ENCODE measurements at regions not wholly inside any gene's neighbourhood (a gene's known extent, or its start where the extent isn't known, plus 50 kb on each side); places are given as distances from the start of the nearest gene placed in this dataset.
A peak's percentile ranks its signal among the peaks of the same experiment; 100 is the strongest.

DNA sequence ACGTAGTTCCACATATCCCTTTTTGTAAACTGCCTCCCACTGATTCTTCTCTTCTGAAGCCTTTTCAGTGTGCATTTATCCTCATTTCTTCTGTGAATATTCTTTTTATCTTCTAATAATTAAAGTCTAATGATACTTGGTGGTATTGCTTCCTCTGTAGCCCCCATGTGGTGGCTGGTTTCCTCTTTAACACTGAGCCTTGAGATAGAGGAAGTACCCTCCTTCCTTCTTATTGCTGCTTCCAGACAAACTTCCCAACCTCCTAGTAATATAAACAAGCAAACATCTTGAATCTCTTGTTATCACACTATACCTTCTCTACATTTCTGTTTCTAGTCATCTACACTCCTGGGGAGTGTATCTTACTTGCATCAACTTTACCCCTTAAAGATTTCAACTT, 310.5 kb upstream of the GIMD1 start:
- no peak for DNase-seq (ENCODE audit: low spot score)

DNA sequence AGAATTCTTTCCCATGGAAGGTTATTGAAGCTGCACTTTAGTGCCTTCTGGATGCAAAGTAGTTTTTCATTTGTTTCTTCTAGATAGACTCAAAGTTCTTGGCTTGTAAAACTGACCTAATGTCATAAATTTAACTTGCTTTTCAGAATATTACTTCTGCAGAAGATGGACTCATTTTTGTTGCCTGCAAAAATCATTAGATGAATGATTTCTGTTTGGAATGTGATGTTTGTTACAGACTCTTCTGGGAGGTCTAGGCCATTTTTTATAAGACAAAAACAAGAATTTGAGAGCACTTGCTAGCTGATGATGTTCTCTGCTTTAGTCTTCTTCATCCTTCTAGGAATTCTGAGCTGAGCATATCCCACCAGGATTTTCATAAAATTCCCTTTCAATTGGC, 308.6 kb upstream of the GIMD1 start:
- DNase-seq (ENCODE audit: low spot score) = no peak

DNA sequence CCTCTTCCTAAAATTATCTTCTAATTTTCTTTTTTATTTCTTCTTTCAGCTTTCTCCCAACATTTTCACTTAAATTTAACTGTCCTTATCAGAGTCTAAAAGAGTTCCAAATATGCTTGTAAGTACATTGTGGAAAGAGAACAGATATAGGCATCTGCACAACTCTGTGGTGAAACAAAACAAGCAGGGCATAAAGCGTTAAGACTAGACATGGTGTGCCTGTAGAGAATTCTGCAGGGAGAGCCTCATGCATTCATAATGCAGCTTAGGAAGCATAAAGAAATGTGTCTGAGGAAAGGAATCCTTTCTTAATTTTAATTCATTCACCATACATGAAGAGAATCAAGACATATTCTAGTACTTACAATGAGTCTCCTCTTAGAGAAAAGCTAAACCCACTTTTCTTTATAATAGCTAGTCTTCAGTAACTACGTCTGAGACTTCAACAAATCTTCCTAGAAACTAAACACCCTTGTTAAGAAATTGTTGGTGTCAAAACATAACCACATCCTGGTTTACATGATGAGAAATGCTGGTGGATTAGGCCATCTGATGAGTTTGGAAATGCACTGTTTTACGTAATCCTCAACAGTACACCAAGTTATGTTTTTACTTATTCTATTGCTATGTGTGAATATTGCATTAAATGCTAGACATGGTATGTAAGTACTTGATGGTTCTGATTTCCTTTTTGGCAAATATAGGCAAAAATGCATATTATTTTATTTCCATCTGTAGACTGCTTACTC, 307.8 kb upstream of the GIMD1 start:
- peak; percentile 28 for DNase-seq (ENCODE audit: low spot score)

GRCh38 chr4:106671716-106672115, 303.1 kb upstream of the GIMD1 start:
- no peak for DNase-seq (ENCODE audit: low spot score)

DNA sequence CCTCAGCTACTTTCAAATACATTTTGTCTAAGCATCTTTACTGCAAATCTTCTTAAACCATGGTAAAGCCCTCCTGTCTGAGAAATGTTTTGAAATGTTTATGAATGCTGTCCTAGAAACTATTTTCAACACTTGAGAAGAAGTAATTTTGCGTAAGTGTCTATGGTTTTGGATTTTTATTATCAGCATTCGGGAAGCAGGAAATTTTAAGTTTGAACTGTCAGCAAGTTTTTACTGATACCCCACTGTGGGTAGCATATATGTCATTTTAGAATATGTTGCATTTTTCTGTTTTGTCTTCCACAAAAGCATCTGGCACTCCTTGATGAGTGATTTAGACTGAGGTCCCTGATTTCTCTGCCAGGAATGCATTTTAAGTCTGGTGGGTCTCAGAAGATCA, 302.4 kb upstream of the GIMD1 start:
- DNase-seq (ENCODE audit: low spot score) = peak; percentile 79

DNA sequence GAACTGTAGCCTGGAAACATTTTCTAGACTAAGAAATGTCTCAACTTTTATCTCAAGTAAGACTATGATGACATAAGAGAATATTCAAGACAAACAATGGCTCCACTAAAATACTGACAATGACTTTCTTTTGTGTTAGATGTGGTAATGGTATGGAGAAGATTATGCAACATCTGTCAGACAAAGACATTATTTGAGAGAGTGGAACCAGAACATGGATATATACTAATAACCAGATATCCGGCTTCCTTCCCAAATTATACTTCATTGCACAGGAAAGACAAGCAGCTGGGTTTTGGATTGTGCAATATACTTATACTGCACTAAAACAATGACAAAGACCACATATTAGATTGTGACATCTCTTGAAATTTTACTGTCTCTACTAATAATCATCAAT, 290.8 kb upstream of the GIMD1 start:
- peak; percentile 13 for DNase-seq (ENCODE audit: low spot score)

DNA sequence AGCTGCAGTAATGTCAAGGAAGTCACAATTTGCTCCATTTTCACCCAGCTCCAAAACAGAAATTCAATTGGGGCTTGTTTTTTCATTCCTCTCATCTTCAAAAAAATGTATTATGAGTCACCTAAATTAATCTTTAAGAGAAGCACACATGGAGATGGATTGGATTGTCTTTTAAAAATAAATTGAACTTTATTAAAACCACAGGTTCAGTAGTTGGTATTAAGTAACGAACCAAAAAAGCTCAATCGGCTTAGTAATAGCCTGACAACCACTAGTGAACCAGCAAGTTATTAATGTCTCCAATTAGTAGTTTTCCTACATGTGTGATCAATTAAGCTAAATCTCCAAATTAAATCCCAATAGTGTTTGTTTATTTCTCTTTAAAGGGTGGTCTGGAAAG, 283.5 kb upstream of the GIMD1 start:
- no peak for DNase-seq (ENCODE audit: low spot score)

DNA sequence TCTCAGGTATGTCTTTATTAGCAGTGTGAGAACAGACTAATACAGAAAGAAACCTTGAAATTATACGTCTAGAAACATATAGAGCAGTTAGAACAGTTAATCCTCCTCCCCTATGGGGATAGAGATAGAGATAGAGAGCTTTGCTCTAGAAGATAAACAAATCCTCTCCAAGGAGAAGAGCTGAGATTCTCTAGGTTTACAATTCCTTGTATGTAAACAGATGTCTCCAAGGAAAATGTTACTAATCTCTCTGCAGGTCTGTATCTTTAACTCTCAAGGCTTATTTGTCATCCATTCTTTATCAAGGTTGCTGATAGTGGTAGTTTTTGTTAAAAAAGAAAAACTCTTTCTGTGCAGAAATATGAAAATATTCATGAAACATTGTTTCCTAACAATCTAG, 282.1 kb upstream of the GIMD1 start:
- DNase-seq (ENCODE audit: low spot score) = peak; percentile 85

- DNase-seq (ENCODE audit: low spot score) = no peak
Measured at GRCh38 chr4:106647451-106647850, 278.9 kb upstream of the GIMD1 start.

DNA sequence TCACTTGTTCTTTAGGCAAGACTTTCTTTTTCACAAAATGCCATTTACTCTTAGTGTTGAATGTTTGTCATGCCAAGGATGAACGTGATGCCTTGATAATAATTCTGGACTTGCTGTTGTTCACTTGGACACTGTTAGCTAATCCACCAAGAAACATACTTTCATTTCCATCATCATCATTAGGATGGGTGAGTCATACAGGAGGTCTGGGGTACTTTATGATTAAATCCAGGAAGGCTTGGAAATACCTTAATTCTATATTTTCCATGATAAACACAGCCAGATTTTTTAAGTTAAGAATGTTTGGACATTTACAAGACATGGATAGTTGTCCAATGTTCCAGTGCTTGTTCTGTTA, 260.7 kb upstream of the GIMD1 start:
- DNase-seq (ENCODE audit: low spot score) = peak; percentile 53

DNA sequence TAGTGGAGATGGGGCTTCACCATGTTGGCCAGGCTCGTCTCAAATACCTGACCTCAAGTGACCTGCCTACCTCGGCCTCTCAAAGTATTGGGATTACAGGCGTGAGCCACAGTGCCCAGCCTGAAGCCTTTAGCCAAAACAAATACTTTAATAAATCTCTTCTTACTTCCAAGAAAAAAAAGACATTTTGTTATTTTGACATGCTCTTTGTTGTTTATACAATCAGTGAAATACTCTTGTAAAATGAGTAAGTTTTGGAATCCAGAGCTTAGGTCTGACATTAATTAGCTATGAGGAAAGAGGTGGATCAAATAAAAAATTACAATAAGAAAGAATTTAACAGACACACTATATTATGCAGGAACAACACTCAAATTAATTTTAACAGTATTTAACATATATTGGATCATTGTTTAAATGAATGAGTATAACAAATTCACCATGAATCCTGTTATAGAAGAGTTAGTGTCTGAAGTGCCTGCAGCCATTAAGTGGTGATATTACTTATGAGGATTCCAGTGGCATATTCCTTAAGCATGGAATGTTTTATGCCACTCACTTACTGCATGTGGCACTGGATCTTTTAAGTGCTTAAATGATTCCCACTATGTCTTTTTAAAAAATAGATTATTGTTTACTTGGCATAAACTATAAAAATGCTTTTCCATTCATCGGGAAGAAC, 260.1 kb upstream of the GIMD1 start:
- no peak for DNase-seq (ENCODE audit: low spot score)

DNA sequence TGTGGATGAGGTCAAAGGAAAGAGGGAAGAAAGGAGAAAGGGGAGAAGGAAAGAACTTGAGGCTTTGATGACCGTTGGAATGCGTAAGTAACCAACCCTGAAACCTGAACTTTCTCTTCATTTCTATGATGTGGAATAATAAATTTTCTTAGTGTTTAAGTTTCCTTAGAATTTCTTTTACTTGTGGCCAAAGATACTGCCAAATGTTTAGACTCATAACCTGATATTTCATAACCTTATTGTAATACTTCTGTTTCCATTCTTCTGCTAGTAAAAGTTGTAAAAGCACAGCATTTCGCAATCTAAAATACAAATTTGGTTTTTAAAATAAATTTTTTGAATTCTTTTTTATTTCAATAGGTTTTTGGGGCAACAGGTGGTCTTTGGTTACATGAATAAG, 258.5 kb upstream of the GIMD1 start:
- DNase-seq (ENCODE audit: low spot score) = no peak

DNA sequence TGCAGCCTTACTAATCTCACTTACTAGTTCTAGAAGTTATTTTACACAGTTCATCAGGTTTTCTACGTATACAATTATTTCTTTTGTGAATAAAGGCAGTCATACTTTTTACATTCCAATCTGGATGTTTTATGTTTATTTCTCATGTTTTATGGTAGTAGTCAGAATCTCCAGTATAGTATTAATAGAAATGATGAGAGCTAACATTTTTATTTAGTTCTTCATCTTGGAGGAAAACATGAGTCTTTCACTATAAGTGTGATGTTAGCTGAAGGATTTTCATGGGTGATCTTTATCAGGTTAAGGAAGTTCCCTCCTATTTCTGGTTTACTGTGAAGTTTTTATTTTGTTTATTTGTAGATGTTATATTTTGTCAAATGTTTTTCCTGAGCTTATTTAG, 256.1 kb upstream of the GIMD1 start:
- DNase-seq (ENCODE audit: low spot score) = no peak

DNA sequence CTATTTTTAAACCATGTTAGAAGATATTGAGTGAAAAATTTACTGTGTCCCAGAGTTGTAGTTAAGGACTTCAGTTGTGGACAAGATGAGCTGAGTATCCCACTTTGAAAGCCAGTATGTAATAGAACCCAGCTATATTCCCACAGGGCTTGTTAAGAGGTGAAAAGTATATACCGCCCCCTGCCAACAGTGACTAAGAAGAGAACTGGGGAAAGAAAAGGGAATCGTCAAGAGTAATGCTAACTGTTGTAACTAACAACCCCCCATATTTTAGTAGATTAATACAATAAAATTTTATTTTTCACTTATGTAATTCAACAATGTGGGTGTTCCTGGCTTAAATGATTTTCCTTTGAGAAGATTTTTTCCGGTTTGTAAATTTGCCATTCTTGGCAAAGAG, 250.4 kb upstream of the GIMD1 start:
- no peak for DNase-seq (ENCODE audit: low spot score)

- DNase-seq (ENCODE audit: low spot score) = peak; percentile 42
Measured at GRCh38 chr4:106615961-106616360, 247.4 kb upstream of the GIMD1 start.

GRCh38 chr4:106615410-106615945, 246.9 kb upstream of the GIMD1 start:
- no peak for DNase-seq (ENCODE audit: low spot score)

DNA sequence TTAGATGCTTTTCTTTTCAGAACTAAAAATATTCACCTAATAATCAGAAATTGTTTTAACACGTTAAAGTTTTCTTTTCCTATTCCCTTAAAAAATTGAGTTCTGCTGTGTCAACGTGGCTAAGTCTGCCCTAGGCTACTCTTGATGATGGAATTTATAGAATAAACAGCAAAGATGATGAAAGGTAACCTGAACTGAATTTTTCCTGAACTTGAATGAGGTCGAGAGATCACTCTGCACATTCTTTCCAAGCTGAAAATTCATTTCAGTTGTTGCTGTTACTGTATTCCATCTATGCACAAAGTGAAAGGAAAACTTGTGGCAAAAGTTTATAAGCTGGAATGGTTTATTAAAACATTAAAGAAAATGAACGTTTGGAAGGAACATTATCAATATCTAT, 245.9 kb upstream of the GIMD1 start:
- peak; percentile 10 for DNase-seq (ENCODE audit: low spot score)

DNA sequence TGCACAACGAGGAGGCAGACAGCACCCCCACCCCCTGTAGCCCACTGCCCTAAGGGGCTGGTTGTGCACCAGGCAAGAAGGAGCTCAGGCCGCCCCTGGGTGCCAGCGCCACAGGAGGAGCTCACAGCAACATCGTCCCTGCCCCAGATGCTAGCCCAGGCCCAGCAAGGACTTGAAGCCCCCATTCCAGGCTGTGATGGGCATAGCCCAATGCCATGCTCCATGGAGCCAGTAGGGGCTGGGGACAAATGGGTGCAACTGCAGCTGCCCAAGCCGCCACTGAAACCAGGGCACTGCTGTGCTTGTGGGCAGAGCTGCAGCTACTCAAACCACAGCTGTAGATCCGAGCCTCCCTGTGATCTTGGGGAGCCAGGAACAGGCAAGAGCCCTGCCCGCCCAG, 241.3 kb upstream of the GIMD1 start:
- DNase-seq (ENCODE audit: low spot score) = no peak

GRCh38 chr4:106607558-106607957, 239.0 kb upstream of the GIMD1 start:
- no peak for DNase-seq (ENCODE audit: low spot score)

- DNase-seq (ENCODE audit: low spot score) = no peak
Measured at GRCh38 chr4:106604319-106605051, 235.9 kb upstream of the GIMD1 start.

- DNase-seq (ENCODE audit: low spot score) = no peak
Measured at GRCh38 chr4:106603471-106603870, 234.9 kb upstream of the GIMD1 start.

DNA sequence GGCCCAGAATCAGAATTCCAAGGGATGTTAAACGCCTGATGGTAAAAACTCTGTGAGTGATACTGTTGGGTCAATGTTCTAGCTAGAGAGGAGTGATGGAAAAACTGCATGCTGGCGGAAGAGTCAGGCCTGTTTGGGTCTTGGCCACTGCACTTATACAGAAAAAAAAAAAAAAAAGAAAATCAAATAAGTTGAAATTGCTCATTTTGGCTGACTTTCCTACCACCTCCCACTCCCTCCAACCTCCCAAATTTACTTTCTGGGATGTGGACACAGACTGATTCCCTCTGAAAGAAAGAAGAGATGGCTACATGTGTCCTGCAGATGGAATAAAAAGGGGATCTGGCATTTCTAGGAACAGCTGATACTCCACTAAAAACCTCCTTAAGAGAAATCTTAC, 234.1 kb upstream of the GIMD1 start:
- peak; percentile 66 for DNase-seq (ENCODE audit: low spot score)

DNA sequence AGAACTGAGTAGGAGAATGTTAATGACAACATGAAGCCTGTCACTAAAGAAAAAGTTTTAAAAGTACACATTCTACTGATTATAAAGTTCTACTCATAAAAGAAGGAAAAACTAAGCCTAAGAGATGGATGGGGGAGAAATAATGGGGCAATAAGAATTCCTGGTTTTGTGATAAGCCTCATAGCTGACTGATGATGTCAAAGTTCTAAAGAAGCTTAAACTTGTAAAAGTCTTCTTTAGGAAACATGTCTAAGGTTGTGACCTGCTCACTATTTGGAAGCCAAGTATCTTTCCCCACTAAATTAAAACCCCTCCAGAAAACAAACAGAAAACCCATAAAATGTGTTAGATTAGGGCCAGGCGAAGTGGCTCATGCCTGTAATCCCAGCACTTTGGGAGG, 232.9 kb upstream of the GIMD1 start:
- DNase-seq (ENCODE audit: low spot score) = peak; percentile 70

Data from umbilical cord (tissue), 1 donor.